ACC112 (cell line): ENCODE measurements at regions not wholly inside any gene's neighbourhood (a gene's known extent, or its start where the extent isn't known, plus 50 kb on each side); places are given as distances from the start of the nearest gene placed in this dataset.
A peak's percentile ranks its signal among the peaks of the same experiment; 100 is the strongest.

ENCODE experiments used
- H2AFZ ChIP-seq: fragments of 200-600 bp; sonication (generic); one replicate; pipeline ENCODE4 v1.6.0; 2017; ENCODE audit warnings: antibody characterized with exemption, low read length; ENCODE audit not compliant: unreplicated experiment
- H3K27ac ChIP-seq: fragments of 200-600 bp; sonication (generic); 2 replicates; pipeline ENCODE4 v1.5.1; 2014; ENCODE audit warnings: low read depth, mild to moderate bottlenecking, antibody characterized with exemption, low read length, moderate library complexity
- H3K27me3 ChIP-seq: fragments of 200-600 bp; sonication (generic); 2 replicates; pipeline ENCODE4 v1.6.1; 2014; ENCODE audit warnings: mild to moderate bottlenecking, antibody characterized with exemption, low read length, moderate library complexity, mixed read lengths; ENCODE audit not compliant: insufficient read depth
- H3K36me3 ChIP-seq: fragments of 200-600 bp; sonication (generic); 2 replicates; pipeline ENCODE4 v1.6.1; 2016; ENCODE audit warnings: mild to moderate bottlenecking, antibody characterized with exemption, low read length, moderate library complexity, mixed read lengths; ENCODE audit not compliant: insufficient read depth
- H3K4me1 ChIP-seq: fragments of 200-600 bp; sonication (generic); one replicate; pipeline ENCODE4 v1.6.1; 2016; ENCODE audit warnings: low read length, mixed read lengths; ENCODE audit not compliant: insufficient read depth, unreplicated experiment, control insufficient read depth
- H3K4me3 ChIP-seq: fragments of 200-600 bp; sonication (generic); 2 replicates; pipeline ENCODE4 v1.5.1; 2014; ENCODE audit warnings: mild to moderate bottlenecking, low read depth, low read length
- H3K79me2 ChIP-seq: fragments of 200-600 bp; sonication (generic); one replicate; pipeline ENCODE4 v1.6.0; 2016; ENCODE audit warnings: low read length; ENCODE audit not compliant: control insufficient read depth, unreplicated experiment, insufficient read depth

- H3K4me1 ChIP-seq = no peaks in the 10 kb centered on the region
- H3K79me2 ChIP-seq = no peaks in the 10 kb centered on the region
- H3K36me3 ChIP-seq = no peaks in the 10 kb centered on the region
- no peaks in the 10 kb centered on the region for H3K27me3 ChIP-seq
- H2AFZ ChIP-seq = no peak overlapping the region
- no peak overlapping the region for H3K27ac ChIP-seq
- no peak overlapping the region for H3K4me3 ChIP-seq
Observed at GRCh38 chr6:7664003-7664402, 61.9 kb upstream of the BMP6 start.

GRCh38 chr6:7668936-7669335, 57.0 kb upstream of the BMP6 start:
- Histone ChIP-seq H3K27me3 (no peaks in the 10 kb centered on the region), H3K4me1 (peaks cover 34% of the 10 kb centered on the region), H3K27ac (no peak overlapping the region), H3K79me2 (no peaks in the 10 kb centered on the region), H3K4me3 (no peak overlapping the region), H2AFZ (no peak overlapping the region), H3K36me3 (no peaks in the 10 kb centered on the region)

GRCh38 chr6:7669742-7670141, 56.2 kb upstream of the BMP6 start:
- H2AFZ ChIP-seq = no peak overlapping the region
- no peak overlapping the region for H3K4me3 ChIP-seq
- H3K4me1 ChIP-seq = peaks cover 34% of the 10 kb centered on the region
- no peak overlapping the region for H3K27ac ChIP-seq
- no peaks in the 10 kb centered on the region for H3K27me3 ChIP-seq
- no peaks in the 10 kb centered on the region for H3K79me2 ChIP-seq
- H3K36me3 ChIP-seq = no peaks in the 10 kb centered on the region

- Histone ChIP-seq H3K27ac (peak overlapping the region; percentile 93), H3K4me3 (peak overlapping the region; percentile 15; the same call in 1 of the 2 replicates), H3K36me3 (no peaks in the 10 kb centered on the region), H3K79me2 (no peaks in the 10 kb centered on the region), H3K27me3 (no peaks in the 10 kb centered on the region), H2AFZ (no peak overlapping the region), H3K4me1 (peaks cover 34% of the 10 kb centered on the region)
Observed at GRCh38 chr6:7671076-7671475, 54.8 kb upstream of the BMP6 start.

- peak overlapping the region; percentile 93 for H3K27ac ChIP-seq
- H3K27me3 ChIP-seq = no peaks in the 10 kb centered on the region
- peak overlapping the region; percentile 62 for H2AFZ ChIP-seq
- H3K79me2 ChIP-seq = no peaks in the 10 kb centered on the region
- H3K4me1 ChIP-seq = peaks cover 34% of the 10 kb centered on the region
- H3K4me3 ChIP-seq = peak overlapping the region; percentile 56
- H3K36me3 ChIP-seq = no peaks in the 10 kb centered on the region
Observed at GRCh38 chr6:7671581-7671980, 54.3 kb upstream of the BMP6 start.

- H3K4me1 ChIP-seq = peaks cover 34% of the 10 kb centered on the region
- peak overlapping the region; percentile 72 for H2AFZ ChIP-seq
- no peaks in the 10 kb centered on the region for H3K27me3 ChIP-seq
- H3K27ac ChIP-seq = peak overlapping the region; percentile 93
- H3K36me3 ChIP-seq = no peaks in the 10 kb centered on the region
- H3K79me2 ChIP-seq = no peaks in the 10 kb centered on the region
- H3K4me3 ChIP-seq = peak overlapping the region; percentile 56
Observed at GRCh38 chr6:7672066-7673062, 53.5 kb upstream of the BMP6 start.

- Histone ChIP-seq H3K79me2 (no peaks in the 10 kb centered on the region), H3K4me1 (peaks cover 34% of the 10 kb centered on the region), H2AFZ (peak overlapping the region; percentile 72), H3K4me3 (peak overlapping the region; percentile 56), H3K27me3 (no peaks in the 10 kb centered on the region), H3K36me3 (no peaks in the 10 kb centered on the region), H3K27ac (peak overlapping the region; percentile 93)
Observed at GRCh38 chr6:7673063-7673536, 52.8 kb upstream of the BMP6 start.

GRCh38 chr6:7674291-7674690, 51.6 kb upstream of the BMP6 start:
- H3K27me3 ChIP-seq = no peaks in the 10 kb centered on the region
- no peak overlapping the region for H2AFZ ChIP-seq
- H3K36me3 ChIP-seq = no peaks in the 10 kb centered on the region
- H3K27ac ChIP-seq = no peak overlapping the region
- no peak overlapping the region for H3K4me3 ChIP-seq
- H3K79me2 ChIP-seq = no peaks in the 10 kb centered on the region
- peaks cover 34% of the 10 kb centered on the region for H3K4me1 ChIP-seq

GRCh38 chr6:7675353-7675945, 50.5 kb upstream of the BMP6 start:
- no peaks in the 10 kb centered on the region for H3K36me3 ChIP-seq
- no peak overlapping the region for H2AFZ ChIP-seq
- no peaks in the 10 kb centered on the region for H3K79me2 ChIP-seq
- peaks cover 31% of the 10 kb centered on the region for H3K4me1 ChIP-seq
- H3K27me3 ChIP-seq = no peaks in the 10 kb centered on the region
- no peak overlapping the region for H3K4me3 ChIP-seq
- no peak overlapping the region for H3K27ac ChIP-seq
